Naive thymus-derived CD8-positive, alpha-beta T cell (primary cell): ENCODE measurements at regions not wholly inside any gene's neighbourhood (a gene's known extent, or its start where the extent isn't known, plus 50 kb on each side); places are given as distances from the start of the nearest gene placed in this dataset.
"Not testable (repeated sequence)": the region's sequence is repeated elsewhere in the genome, so short reads cannot be mapped to it uniquely, and the experiment has no call there.

Experiments used
- ATAC-seq, 2 donors: fragments of 150-1000 bp; cut with Tn5 transposase in 1 of 2; sonication (Bioruptor Pico), chemical (Tn5 transposase) in 1 of 2; 1 replicate in 1 of 2; 2 replicates in 1 of 2; pipeline ENCODE4 v1.10.0; 2021; ENCODE audit warnings: mild to moderate bottlenecking in 2 of 2, moderate library complexity in 2 of 2
- POLR2A ChIA-PET: fragments of 350-600 bp; sonication (Branson Sonifier 250); formaldehyde crosslinking; loops from one replicate; lab custom pipeline; 2021; ENCODE audit warnings: antibody characterized with exemption; lab: Charles Lee
- DNase-seq, 10 donors: peaks; one replicate each; pipeline versions ENCODE4 v3.0.0 to v3.0.0-alpha.2; 2020 to 2022
- H3K27ac Mint-ChIP-seq, 10 donors: one replicate each; pipeline ENCODE4 v1.8.0; 2020 to 2022; ENCODE audit warnings: mild to moderate bottlenecking in 10 of 10, mixed read lengths in 10 of 10, moderate library complexity in 4 of 10, inconsistent platforms in 1 of 10
- H3K27me3 Mint-ChIP-seq, 5 donors: one replicate each; pipeline ENCODE4 v1.8.0; 2021 to 2022; ENCODE audit warnings: mixed read lengths in 5 of 5
- H3K36me3 Mint-ChIP-seq, 3 donors: one replicate each; pipeline ENCODE4 v1.8.0; 2020 to 2022; ENCODE audit warnings: mixed read lengths in 3 of 3, mild to moderate bottlenecking in 2 of 3, inconsistent platforms in 1 of 3
- H3K4me1 Mint-ChIP-seq, 4 donors: one replicate each; pipeline ENCODE4 v1.8.0; 2021 to 2022; ENCODE audit warnings: mixed read lengths in 4 of 4
- H3K4me3 Mint-ChIP-seq, 10 donors: one replicate each; pipeline ENCODE4 v1.8.0; 2020 to 2022; ENCODE audit warnings: mild to moderate bottlenecking in 10 of 10, mixed read lengths in 10 of 10, moderate library complexity in 6 of 10, inconsistent platforms in 1 of 10
- H3K9me3 Mint-ChIP-seq, 9 donors: one replicate each; pipeline ENCODE4 v1.8.0; 2020 to 2022; ENCODE audit warnings: mixed read lengths in 9 of 9, mild to moderate bottlenecking in 3 of 9, inconsistent platforms in 1 of 9, moderate library complexity in 1 of 9

- Mint-ChIP-seq H3K4me1 (no peaks in the 10 kb centered on the region), H3K36me3 (peaks cover 0 to 3% (median 3%) of the 10 kb centered on the region in 3 donors), H3K27me3 (no peaks in the 10 kb centered on the region), H3K27ac (no peak overlapping the region), H3K9me3 (peaks cover 0 to 5% (median 0%) of the 10 kb centered on the region in 9 donors), H3K4me3 (no peak overlapping the region)
- DNase-seq, result no peak
- POLR2A ChIA-PET, result no interaction called here
- ATAC-seq, result no peak
These were observed 81.9 kb upstream of the HUWE1 start for GRCh38 chrX:53768451-53768850.

GRCh38 chrX:53767544-53767943, 81.0 kb upstream of the HUWE1 start:
- peaks cover 0 to 3% (median 3%) of the 10 kb centered on the region in 3 donors for H3K36me3 Mint-ChIP-seq
- POLR2A ChIA-PET, result no interaction called here
- H3K27ac Mint-ChIP-seq, result no peak overlapping the region
- no peaks in the 10 kb centered on the region for H3K4me1 Mint-ChIP-seq
- H3K4me3 Mint-ChIP-seq, result no peak overlapping the region
- no peaks in the 10 kb centered on the region for H3K27me3 Mint-ChIP-seq
- H3K9me3 Mint-ChIP-seq, result peaks cover 0 to 5% (median 0%) of the 10 kb centered on the region in 9 donors
- no peak for DNase-seq
- no peak for ATAC-seq

- Mint-ChIP-seq H3K27ac (peak overlapping the region in 1 of 10 donors; percentile 25), H3K4me3 (peak overlapping the region in 1 of 10 donors; percentile 17)
- H3K27me3 Mint-ChIP-seq, POLR2A ChIA-PET, H3K9me3 Mint-ChIP-seq, H3K4me1 Mint-ChIP-seq, ATAC-seq, DNase-seq, H3K36me3 Mint-ChIP-seq: not testable (repeated sequence)
These were observed 70.7 kb upstream of the HUWE1 start for GRCh38 chrX:53757181-53757580.

GRCh38 chrX:53746718-53747117, 60.2 kb upstream of the HUWE1 start:
- no peak for DNase-seq
- no peak overlapping the region for H3K27ac Mint-ChIP-seq
- H3K27me3 Mint-ChIP-seq, result no peaks in the 10 kb centered on the region
- H3K36me3 Mint-ChIP-seq, result no peaks in the 10 kb centered on the region
- POLR2A ChIA-PET, result no interaction called here
- H3K4me1 Mint-ChIP-seq, result no peaks in the 10 kb centered on the region
- peaks cover 0 to 2% (median 0%) of the 10 kb centered on the region in 9 donors for H3K9me3 Mint-ChIP-seq
- no peak for ATAC-seq
- no peak overlapping the region for H3K4me3 Mint-ChIP-seq

GRCh38 chrX:53743244-53743643, 56.7 kb upstream of the HUWE1 start:
- Mint-ChIP-seq H3K4me1 (no peaks in the 10 kb centered on the region), H3K9me3 (no peaks in the 10 kb centered on the region), H3K4me3 (no peak overlapping the region), H3K27ac (no peak overlapping the region), H3K36me3 (no peaks in the 10 kb centered on the region), H3K27me3 (no peaks in the 10 kb centered on the region)
- DNase-seq (no peak), ATAC-seq (no peak)
- POLR2A ChIA-PET, result no interaction called here

- Mint-ChIP-seq H3K4me1 (peaks cover 0 to 2% (median 0%) of the 10 kb centered on the region in 4 donors), H3K27me3 (no peaks in the 10 kb centered on the region), H3K9me3 (no peaks in the 10 kb centered on the region), H3K27ac (no peak overlapping the region), H3K4me3 (no peak overlapping the region), H3K36me3 (no peaks in the 10 kb centered on the region)
- DNase-seq, result no peak
- ATAC-seq, result no peak
- POLR2A ChIA-PET, result no interaction called here
These were observed 51.9 kb upstream of the HUWE1 start for GRCh38 chrX:53738370-53738906.
